HG03442 (cell line): ENCODE measurements at regions not wholly inside any gene's neighbourhood (a gene's known extent, or its start where the extent isn't known, plus 50 kb on each side); places are given as distances from the start of the nearest gene placed in this dataset.

Experiments used
- ATAC-seq: cut with Tn5 transposase; IDR thresholded peaks from one replicate; pipeline ENCODE4 v1.9.1; 2021; ENCODE audit warnings: mild to moderate bottlenecking, moderate library complexity; ENCODE audit not compliant: unreplicated experiment

DNA sequence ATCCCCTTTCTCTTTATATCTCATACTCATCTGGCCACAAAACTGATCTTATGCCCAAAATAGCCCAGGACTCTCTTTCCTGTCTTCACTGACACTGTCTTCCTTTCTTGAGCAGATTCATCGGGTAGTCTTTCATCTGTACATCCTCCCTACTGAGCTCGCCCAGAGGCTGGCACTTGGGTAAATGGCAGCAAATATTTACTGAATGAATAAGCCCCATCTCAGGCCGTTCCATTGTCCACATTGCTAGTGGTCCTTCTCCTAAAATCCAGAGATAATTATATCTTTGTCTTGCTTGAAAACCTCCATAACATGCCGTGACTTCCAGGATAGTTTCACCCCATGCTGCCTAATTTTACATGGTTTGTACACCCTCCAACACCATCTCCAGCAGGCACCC lies 158.1 kb upstream of the SDK2 start:
- no peak for ATAC-seq

DNA sequence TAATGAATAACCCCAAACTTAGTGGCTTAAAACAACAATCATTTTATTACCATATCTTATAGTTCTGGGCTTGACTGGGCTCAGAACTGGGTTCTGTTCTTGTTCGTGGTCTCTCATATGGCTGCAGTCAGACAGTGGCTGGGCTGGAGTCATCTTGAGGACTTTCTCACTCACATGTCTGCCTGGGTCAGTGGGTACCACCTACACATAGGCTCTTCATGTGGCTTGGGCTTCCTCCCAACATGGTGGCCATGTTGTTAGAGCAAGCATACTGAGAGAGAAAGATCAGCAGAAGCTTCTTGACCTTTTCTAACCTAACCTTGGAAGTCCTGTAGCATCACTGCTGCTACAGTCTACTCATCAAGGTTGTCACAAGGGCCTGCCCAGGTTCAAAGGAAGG lies 158.6 kb upstream of the SDK2 start:
- ATAC-seq, result no peak

DNA sequence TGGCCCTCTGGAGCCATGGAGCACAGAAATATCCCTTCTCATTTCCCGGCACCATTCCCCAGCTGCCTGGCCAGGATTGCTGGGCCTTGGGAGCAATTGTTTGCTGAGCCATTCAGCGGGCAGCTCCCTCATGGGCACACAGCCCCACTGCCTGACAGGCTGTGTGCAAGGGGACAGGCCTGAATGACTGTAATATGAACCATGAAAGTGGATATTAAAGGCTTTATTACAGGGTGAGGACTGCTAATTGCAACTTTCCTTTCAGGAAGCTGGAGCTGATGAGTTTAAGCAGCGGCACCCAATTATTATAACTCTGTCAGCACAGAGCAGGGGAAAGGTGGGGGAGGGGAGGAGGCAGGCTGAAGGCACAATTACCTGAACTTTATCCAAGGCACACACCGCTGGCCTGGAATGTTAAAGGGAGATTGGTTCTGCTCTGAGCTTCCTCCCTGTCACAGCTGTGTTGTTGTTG lies 159.8 kb upstream of the SDK2 start:
- no peak for ATAC-seq

DNA sequence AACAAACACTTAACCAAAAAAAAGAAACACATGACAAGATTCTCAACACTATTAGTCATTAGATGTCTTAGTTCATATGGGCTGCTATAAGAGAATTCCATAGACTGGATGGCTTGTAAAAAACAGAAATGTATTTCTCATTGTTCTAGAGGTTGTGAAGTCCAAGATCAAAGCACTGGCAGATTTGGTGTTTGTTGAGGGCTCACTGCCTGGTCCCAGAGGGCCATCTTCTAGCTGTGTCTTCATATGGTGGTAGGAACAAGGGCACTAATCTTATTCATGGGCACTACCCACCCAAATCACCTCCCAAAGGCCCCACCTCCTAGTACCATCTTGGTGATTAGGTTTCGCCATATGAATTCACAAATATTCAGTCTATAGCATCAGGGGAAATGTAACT lies 162.5 kb upstream of the SDK2 start:
- no peak for ATAC-seq

DNA sequence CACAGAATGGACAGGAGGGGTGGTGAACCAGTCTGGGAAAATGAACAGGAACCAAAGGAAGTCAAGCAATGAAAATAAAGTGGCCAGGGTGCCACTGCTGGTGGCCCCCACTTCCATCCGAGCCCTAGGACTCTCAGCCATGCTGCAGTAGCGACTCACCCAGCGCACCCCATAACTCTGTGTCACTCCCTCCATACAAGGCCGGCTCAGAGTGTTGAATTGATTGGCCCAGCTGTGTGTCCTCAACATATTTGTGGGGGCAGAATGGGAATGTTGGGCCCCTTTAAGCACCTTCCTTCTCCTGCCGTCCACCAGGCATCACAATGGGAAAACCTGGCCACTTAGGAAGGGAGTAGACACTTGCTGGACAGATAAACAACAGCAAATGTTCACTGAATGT lies 169.0 kb upstream of the SDK2 start:
- ATAC-seq, result no peak

DNA sequence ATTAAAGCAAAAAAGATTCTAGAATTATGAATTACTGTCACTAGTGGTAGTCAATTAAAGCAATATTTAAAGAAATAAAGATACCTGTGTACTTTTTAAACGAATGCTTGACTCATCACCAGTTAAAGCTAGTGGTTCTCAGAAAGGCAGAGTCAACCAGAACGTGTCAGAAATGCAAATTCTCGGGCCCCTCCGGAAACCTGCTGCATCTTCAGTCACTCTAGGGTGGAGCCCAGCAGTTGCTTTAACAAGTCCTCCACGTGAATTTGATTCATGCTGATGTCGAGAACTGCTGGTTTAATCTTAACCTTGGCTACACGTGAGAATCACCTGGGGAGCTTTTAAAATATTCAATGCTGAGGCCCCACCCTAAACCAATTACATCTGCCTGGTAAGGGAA lies 169.8 kb upstream of the SDK2 start:
- ATAC-seq, result no peak

DNA sequence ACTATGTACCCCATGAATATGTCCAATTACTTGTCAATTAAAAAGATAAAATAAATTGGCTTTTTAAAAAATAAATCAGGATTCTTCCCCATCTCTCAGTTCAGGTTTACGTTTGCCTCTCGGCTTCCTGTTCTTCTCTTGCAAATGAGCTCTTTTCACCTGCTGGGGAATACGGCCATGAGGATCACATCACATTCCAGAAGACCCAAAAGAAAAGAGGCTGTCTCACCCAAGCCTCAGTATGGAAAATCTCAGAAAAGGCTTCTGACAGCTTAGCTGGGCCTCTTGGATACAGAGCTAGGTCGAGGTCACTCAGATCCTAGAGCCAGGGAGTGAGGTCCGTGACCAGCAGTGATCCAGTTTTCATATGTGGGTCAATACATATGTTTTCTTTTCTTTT lies 171.2 kb upstream of the SDK2 start:
- ATAC-seq, result no peak

DNA sequence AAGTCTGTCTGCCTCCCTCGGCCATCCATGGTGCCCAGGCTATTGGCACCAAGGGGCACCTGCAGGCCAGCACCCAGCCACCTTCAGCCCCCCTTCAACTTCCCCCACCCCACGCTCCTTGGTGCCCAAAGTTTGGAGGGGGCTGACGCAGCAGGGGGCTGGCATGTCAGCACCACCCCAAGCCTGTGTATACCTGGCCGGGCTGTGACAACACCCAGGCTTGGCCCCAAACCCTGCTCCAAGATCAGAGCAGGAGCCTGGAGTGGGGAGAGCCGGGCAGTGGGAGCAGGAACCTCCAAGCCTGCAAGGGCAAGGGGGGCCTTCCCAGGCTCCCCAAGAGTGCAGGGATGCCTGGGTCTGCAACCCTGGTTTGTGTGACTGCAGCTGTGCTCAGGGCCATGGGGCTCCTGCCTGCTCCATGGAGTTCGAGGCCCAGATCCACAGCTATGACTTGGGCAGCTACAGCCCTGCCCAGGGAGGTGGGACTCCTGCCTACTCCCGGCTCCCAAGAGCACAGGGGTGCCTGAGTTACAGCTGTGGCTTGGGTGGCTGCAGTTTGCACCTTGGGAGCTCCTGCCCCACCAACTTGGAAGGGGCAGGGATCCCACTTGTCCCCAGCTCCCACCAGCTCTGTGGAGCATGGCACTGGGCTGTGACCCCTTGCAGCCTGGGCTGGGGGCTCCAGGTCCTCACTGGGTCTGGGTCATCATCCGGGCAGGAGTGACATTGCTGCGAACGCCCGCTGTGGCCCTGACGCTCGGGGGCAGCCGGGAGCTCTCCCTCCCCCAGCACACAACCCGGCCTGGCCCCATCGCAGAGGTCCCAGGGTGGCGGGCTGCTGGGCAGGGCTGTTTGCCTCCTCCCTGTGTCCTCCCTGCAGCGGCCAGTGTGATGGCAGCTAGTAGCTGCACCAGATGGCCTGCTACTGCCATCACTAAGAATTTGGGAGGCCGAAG lies 175.5 kb upstream of the SDK2 start:
- no peak for ATAC-seq

DNA sequence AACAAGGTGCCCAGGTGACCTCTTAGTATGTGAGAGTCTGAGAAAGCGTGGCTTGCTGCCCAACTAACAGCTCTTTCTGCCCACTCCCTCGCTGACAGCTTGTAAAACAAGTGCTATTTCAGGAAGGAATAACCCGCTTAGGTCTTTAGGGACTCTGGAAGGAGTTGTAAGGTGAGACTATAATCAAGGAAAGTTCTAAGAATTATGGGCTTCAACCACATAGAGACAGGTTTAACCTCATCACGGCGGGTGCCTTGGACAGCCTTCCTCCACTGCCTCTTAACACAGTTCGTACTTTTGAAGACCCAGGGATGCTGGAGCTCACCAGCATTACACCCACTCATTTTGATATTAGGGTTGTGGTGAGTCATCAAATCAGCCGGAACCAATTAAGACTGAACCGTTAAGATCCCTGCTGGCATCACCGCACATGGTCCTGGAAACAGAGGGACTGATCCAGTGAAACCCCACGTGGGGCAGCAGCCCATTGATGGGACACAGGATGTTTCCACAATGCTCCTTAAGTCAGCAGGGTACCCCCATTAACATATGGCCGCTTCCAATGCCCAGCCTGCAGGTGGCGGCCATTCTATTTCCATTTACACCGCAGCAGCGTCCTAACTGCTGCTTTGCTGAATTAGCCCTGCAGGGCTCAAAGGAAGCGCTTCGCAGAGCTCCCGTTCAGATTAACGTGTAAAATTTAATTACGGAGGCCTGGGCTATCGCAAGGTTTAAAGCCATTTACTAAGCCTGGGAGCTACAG lies 176.6 kb upstream of the SDK2 start:
- ATAC-seq, result no peak

DNA sequence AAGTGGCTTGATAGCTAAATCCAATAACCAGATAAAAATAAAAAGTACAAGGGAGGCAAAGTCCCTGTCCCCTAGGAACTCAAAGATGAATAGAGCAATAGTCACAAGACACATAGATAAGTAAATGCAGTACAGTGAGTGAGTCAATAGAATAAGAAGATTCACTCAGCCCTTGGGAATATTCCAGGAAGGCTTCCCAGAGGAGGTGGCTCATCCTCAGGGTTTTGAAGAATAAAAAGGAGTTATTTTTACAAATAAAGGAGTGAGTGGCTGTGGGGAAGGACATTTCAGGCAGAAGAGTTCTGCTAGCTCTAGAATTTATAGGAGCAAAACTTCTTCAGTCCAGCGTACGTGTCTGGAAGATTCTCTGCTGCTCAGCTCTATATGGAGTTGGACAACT lies 177.4 kb upstream of the SDK2 start:
- no peak for ATAC-seq

DNA sequence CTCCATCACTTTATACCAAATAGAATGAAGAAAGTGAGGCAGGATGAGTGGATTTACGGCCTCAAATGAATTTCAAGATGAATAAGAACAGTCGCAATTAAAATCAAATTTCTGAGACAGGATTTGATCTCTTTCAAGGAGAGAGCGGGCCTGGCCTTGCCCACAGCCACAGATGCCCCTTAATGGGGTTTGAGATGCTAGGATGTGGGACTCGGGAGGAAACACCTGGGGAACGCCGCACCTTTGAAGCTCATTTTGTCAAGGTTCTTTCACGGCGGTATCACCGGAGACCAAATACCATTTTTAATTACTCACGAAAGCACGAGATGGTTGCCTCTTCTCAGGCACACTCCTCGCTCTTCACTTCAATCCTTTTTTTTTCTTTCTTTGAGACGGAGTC lies 178.1 kb upstream of the SDK2 start:
- ATAC-seq, result no peak

DNA sequence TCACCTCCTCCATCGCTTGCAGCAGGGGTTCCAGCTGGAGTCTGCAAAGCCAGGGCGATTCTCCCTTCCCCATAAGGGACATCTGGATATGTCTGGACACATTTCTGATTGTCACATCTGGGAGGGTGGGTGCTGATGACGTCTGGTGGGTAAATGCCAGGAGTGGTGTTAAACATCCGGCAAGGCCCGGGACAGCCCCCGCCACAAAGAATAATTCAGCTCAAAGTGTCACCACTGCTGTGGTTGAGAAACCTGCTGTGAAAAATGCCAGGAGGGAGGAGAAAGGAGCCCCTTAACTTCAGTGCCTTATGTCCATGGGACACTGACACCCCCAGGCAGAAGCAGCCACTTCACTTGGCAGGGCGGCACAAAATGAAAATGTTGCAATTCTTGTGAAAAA lies 179.4 kb upstream of the SDK2 start:
- ATAC-seq, result no peak

DNA sequence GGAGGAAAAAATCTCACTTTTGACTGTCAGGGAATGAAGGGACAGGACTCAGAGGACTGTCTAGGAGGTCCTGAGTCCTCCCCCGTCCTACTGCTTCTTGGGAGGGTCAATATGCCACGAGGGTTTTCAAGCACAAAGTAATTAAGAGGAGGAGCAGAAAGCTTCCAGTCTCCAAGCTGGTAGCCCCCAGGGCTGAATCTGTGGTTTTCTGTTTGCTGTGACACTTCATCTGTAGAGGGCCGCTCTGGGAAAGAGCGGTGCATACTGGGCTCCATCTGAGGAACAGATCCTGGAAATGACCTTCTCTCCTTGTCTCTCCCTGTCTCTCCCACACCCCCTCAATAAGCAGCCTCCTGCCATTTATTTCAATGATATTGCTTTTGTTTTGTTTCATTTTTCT lies 180.1 kb upstream of the SDK2 start:
- ATAC-seq, result no peak

DNA sequence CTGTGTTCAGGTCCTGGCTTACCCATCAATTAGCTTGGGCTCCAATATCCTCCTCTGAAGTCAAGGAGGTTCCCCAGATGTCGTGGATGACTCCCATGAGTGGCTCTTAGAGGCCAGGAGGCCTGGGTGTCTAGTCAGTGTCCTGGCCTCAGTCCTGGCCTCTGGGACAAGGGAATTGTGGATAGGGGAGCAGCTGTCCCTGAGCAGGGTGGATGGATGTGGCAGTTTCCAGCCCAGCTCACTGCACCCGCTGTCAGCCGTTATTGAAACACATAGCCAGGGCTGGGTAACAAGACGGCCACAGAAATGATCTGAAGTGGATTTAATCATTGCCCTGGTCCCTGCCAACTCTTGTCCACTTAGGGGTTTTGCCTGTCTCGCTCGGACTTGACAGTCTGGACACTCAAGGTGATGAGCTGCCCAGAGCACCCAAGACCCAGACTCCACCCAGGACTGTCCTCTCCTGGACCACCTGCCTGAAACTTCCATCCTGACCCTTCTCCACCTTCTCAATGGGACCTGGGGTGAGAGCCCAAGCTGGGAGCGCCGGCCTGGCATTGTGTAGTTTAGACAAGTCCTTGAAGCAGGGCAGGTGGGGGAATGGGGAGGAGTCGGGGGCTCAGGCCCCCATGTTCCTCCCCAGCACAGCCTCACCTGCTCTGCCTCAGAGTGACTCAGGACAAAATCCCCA lies 182.1 kb upstream of the SDK2 start:
- no peak for ATAC-seq

DNA sequence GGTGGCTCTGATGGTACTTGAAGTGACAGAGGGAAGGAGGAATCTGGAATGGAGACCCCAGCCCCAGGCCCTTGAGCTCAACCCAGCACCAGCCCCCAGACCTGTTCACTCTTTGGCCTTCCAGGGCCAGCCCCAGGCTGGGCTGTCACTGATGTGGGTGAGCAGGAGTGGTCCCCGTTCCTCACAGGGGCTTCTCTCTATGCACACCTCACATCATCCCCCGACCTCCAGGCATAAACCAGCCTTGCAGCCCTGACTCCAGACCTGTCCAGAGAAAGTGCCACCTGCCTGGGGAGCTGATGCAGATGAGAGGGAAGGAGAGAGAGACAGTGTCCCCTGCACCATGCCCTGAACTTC lies 182.6 kb upstream of the SDK2 start:
- no peak for ATAC-seq

DNA sequence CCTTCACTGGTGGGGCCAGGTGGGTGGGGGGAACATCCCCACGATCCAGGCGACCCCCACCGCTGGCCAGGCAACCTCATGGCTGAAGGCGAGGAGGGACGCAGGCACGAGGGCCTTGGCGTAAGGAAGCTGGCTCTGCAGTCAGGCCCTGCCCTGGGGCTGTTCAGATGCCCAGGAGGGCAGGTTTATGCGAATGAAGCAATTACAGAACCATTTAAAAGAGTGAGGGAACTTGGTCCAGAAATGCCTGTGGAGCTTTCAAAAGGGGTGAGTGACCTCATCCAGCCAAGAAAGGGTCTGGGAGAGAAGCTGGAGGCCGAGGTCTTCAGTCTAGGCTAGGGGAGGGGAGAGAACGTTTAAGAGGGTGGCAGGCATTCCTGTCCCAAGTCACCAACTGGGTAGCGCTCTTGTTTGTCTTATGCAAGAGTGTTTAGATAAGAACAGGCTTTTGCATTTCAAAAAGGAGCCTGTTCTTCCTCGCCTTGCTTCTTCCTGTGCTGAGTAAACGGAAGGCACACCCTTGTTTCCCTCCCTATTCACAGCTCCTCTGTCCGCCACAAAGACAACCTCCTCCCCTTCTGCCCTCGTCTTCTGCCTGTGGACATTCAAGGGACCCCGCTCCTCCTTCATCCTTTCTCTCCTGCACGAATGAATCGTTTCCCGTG lies 183.5 kb upstream of the SDK2 start:
- no peak for ATAC-seq

DNA sequence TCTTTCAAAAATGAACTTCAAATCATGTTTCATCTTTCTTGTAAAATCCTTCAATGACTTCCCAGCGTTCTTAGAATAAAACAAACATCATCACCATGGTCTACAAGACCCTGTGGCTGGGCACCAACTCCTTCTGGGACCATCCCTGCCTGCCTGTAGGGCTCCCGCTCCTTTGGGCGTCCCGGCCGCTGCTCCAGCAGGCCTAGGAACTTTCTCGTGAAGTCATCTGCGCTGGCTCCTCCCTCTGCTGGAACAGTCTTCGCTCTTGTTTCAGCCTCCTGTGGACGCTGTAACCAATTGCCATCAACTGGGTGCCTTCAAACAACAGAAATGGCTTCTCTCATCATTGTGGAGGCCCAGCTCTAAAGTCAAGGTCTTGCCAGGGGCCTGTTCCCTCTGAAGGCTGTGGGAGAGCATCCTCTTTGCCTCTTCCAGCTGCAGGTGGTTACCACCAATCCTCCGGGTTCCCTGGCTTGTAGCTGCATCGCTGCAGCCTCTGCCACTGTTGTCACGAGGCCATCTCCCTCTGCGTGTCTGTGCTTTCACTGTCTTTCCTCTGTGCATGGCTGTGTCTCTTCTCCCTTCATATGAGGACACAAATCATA lies 185.5 kb upstream of the SDK2 start:
- ATAC-seq, result no peak

DNA sequence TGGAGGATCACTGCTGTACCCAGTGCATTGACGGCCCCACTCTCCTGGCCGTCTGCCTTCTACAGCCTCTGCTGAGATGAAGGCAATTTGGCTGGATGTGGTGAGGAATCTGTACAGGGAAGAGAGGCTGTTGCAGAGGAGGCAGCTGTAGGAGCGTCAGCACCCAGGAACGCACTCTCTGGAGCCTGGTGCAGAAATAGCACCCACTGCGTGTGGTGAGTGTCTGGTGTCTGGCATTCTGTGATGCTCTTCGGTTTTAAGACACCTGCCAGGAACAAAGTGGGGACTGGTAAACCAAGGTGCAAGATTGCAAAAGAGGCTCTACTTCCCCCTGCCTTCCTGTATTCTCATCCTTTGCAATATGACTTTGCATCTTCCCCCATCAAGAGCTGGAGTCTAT lies 187.5 kb upstream of the SDK2 start:
- no peak for ATAC-seq

DNA sequence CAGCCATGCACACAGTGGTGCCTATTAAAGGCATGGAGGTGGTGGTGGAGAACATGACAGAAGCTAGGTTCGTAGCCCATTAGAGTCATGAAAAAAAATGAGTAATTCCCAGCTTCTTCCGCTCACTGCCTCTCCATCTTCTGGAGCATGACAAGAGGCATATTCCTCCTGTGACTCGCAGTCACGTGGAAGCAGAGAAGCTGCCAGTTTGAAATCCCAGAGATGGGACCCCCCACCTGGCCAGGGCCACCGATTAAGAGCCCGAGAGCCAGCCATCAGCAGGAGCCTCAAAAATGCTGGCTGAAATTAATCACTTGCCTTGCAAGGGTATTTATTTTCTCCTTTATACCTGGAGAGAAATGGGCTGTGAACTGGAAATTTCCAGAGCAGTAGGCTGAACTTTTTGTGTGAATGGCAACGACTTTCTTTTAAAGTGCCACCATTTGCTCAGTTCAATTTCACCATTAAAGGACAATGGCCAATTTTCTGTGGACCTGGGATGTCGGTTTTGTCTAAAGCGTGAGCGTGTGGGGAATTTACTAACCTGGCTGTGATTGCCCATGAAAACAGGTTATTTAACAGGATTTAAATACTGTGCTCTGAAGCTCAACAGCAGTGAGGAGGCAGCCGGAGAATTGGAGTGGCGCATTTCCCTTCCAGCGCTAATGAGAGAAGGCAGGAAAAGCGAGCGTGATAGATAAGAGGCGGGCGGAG lies 189.7 kb upstream of the SDK2 start:
- no peak for ATAC-seq
